ENCODE measurements at regions not wholly inside any gene's neighbourhood (a gene's known extent, or its start where the extent isn't known, plus 50 kb on each side); places are given as distances from the start of the nearest gene placed in this dataset.

GRCh38 chr4:96228463-96228862 is 388.6 kb downstream of the PDHA2 start:
- H3K36me3 ChIP-seq (replicated peaks in 1 of 2; ENCODE audit: control extremely low read depth in 1 of 2, control insufficient read depth in 1 of 2, extremely low read depth in 1 of 2, insufficient read depth in 2 of 2, low read length in 1 of 2): no peaks in the 10 kb centered on the region
- Mint-ChIP-seq H3K4me1 (no peaks in the 10 kb centered on the region), H3K4me3 (no peak overlapping the region), H3K9me3 (ENCODE audit: insufficient read depth) (no peaks in the 10 kb centered on the region), H3K27ac (no peak overlapping the region), H3K27me3 (no peaks in the 10 kb centered on the region)
- H3K27ac ChIP-seq (ENCODE audit: low read length in 2 of 2): no peak overlapping the region
- ATAC-seq (ENCODE audit: low read depth) (no peak), DNase-seq (no peak)
- H3K9ac ChIP-seq (ENCODE audit: low read length): no peak overlapping the region
- ChIA-PET POLR2A (no interaction called here), CTCF (no interaction called here)
- H3K4me2 ChIP-seq (replicated peaks; ENCODE audit: low read depth, low read length, poor library complexity, severe bottlenecking): no peak overlapping the region
- 90% methylated on average over 2 of the region's 4 CpGs for WGBS (ENCODE audit: insufficient coverage)
- H3K9me3 ChIP-seq (ENCODE audit: control extremely low read depth in 1 of 3, control insufficient read depth in 2 of 3, insufficient read depth in 1 of 3, low read length in 2 of 3): peaks cover 0 to 3% (median 0%) of the 10 kb centered on the region in 3 donors
- H3K79me2 ChIP-seq (ENCODE audit: control insufficient read depth, insufficient read depth, low read length): no peaks in the 10 kb centered on the region
- no peaks in the 10 kb centered on the region for H3K4me1 ChIP-seq (ENCODE audit: control insufficient read depth in 2 of 2, insufficient read depth in 2 of 2, low read length in 2 of 2)
- no peaks in the 10 kb centered on the region for H4K20me1 ChIP-seq (ENCODE audit: control insufficient read depth, insufficient read depth, low read length, poor library complexity, severe bottlenecking)
- intact Hi-C loops (cut with micrococcal nuclease): no loop called here
- H2AFZ ChIP-seq (ENCODE audit: insufficient read depth, low read depth, low read length, poor library complexity, severe bottlenecking): no peak overlapping the region
- TF ChIP-seq CTCF (IDR thresholded peaks at IDR 0.05) (no peak), EZH2 (IDR thresholded peaks at IDR 0.05; ENCODE audit: borderline replicate concordance, insufficient read depth, low read depth, low read length, poor library complexity, severe bottlenecking) (no peak)
- H3K4me3 ChIP-seq (ENCODE audit: control extremely low read depth in 1 of 5, extremely low read depth in 1 of 5, insufficient read depth in 1 of 5, low read depth in 2 of 5, low read length in 4 of 5): no peak overlapping the region
- no peaks in the 10 kb centered on the region for H3K27me3 ChIP-seq (replicated peaks in 1 of 4; ENCODE audit: control extremely low read depth in 1 of 4, control insufficient read depth in 3 of 4, insufficient read depth in 4 of 4, low read length in 3 of 4)

GRCh38 chr4:96240041-96240440 is 400.1 kb downstream of the PDHA2 start:
- no peak for DNase-seq
- Histone ChIP-seq H4K20me1 (ENCODE audit: control insufficient read depth, insufficient read depth, low read length, poor library complexity, severe bottlenecking) (no peaks in the 10 kb centered on the region), H3K9me3 (ENCODE audit: control extremely low read depth in 1 of 3, control insufficient read depth in 2 of 3, insufficient read depth in 1 of 3, low read length in 2 of 3) (peaks cover 0 to 7% (median 0%) of the 10 kb centered on the region in 3 donors), H3K4me3 (ENCODE audit: control extremely low read depth in 1 of 5, extremely low read depth in 1 of 5, insufficient read depth in 1 of 5, low read depth in 2 of 5, low read length in 4 of 5) (no peak overlapping the region), H3K27ac (ENCODE audit: low read length in 2 of 2) (no peak overlapping the region), H3K4me2 (replicated peaks; ENCODE audit: low read depth, low read length, poor library complexity, severe bottlenecking) (no peak overlapping the region), H2AFZ (ENCODE audit: insufficient read depth, low read depth, low read length, poor library complexity, severe bottlenecking) (no peak overlapping the region), H3K79me2 (ENCODE audit: control insufficient read depth, insufficient read depth, low read length) (no peaks in the 10 kb centered on the region), H3K36me3 (replicated peaks in 1 of 2; ENCODE audit: control extremely low read depth in 1 of 2, control insufficient read depth in 1 of 2, extremely low read depth in 1 of 2, insufficient read depth in 2 of 2, low read length in 1 of 2) (no peaks in the 10 kb centered on the region), H3K27me3 (replicated peaks in 1 of 4; ENCODE audit: control extremely low read depth in 1 of 4, control insufficient read depth in 3 of 4, insufficient read depth in 4 of 4, low read length in 3 of 4) (no peaks in the 10 kb centered on the region), H3K4me1 (ENCODE audit: control insufficient read depth in 2 of 2, insufficient read depth in 2 of 2, low read length in 2 of 2) (no peaks in the 10 kb centered on the region), H3K9ac (ENCODE audit: low read length) (no peak overlapping the region)
- ATAC-seq (ENCODE audit: low read depth): no peak
- Mint-ChIP-seq H3K27me3 (no peaks in the 10 kb centered on the region), H3K4me1 (no peaks in the 10 kb centered on the region), H3K4me3 (no peak overlapping the region), H3K27ac (no peak overlapping the region), H3K9me3 (ENCODE audit: insufficient read depth) (peaks cover 11% of the 10 kb centered on the region)
- POLR2A ChIA-PET: no interaction called here
- intact Hi-C loops (cut with micrococcal nuclease): no loop called here
- TF ChIP-seq CTCF (IDR thresholded peaks at IDR 0.05) (no peak), EZH2 (IDR thresholded peaks at IDR 0.05; ENCODE audit: borderline replicate concordance, insufficient read depth, low read depth, low read length, poor library complexity, severe bottlenecking) (no peak)
- WGBS (ENCODE audit: insufficient coverage): no CpG with 5 or more reads among the region's 4 CpGs
- CTCF ChIA-PET: no interaction called here
